ENCODE measurements at regions not wholly inside any gene's neighbourhood (a gene's known extent, or its start where the extent isn't known, plus 50 kb on each side); places are given as distances from the start of the nearest gene placed in this dataset.

GRCh38 chr18:40812981-40813515 is 1142.0 kb upstream of the PIK3C3 start:
- H3K4me3 Mint-ChIP-seq: no peak overlapping the region
- no peaks in the 10 kb centered on the region for H3K27me3 ChIP-seq (ENCODE audit: insufficient read depth)
- no peak overlapping the region for H2AFZ ChIP-seq
- no peak for ATAC-seq
- no peaks in the 10 kb centered on the region for H3K36me3 Mint-ChIP-seq (ENCODE audit: low read depth)
- no peaks in the 10 kb centered on the region for H3K4me1 ChIP-seq (ENCODE audit: insufficient read depth)
- no peaks in the 10 kb centered on the region for H3K27me3 Mint-ChIP-seq (ENCODE audit: insufficient read depth, low read depth, poor library complexity)
- TF ChIP-seq ZNF331 (CRISPR knock-in tag; IDR thresholded peaks at IDR 0.05; ENCODE audit: low read depth): no peak
- no peak for TF ChIP-seq NANOG (IDR thresholded peaks at IDR 0.05; ENCODE audit: borderline replicate concordance)
- no peak for TF ChIP-seq CTCF (conservative IDR thresholded peaks at IDR 0.05; ENCODE audit: low read depth in 2 of 2)
- no peak for TF ChIP-seq JUNB (IDR thresholded peaks at IDR 0.05; ENCODE audit: unreplicated experiment)
- TF ChIP-seq ZNF462 (CRISPR knock-in tag; IDR thresholded peaks at IDR 0.05): no peak
- no peak for TF ChIP-seq CREB1 (CRISPR knock-in tag; IDR thresholded peaks at IDR 0.05; ENCODE audit: low read depth)
- no peak for TF ChIP-seq ZNF114 (CRISPR knock-in tag; IDR thresholded peaks at IDR 0.05)
- H3K79me2 ChIP-seq (replicated peaks; ENCODE audit: insufficient read depth): no peaks in the 10 kb centered on the region
- H3K4me2 ChIP-seq: no peak overlapping the region
- H3F3A ChIP-seq (replicated peaks; ENCODE audit: low read depth): no peaks in the 10 kb centered on the region
- no peak for DNase-seq (ENCODE audit: low spot score)
- 0 out of 3 replicates have a peak, but pooled peaks cover 2% of the 10 kb centered on the region for H3K4me1 Mint-ChIP-seq
- H3K9me3 Mint-ChIP-seq: no peaks in the 10 kb centered on the region
- H3K27ac Mint-ChIP-seq: no peak overlapping the region
- H3K9me2 ChIP-seq (ENCODE audit: insufficient read depth): no peaks in the 10 kb centered on the region
- H3K36me3 ChIP-seq (ENCODE audit: insufficient read depth): no peaks in the 10 kb centered on the region
- no peak overlapping the region for H3K4me3 ChIP-seq
- no peak overlapping the region for H3K27ac ChIP-seq (ENCODE audit: low read depth)
- no peaks in the 10 kb centered on the region for H4K20me1 ChIP-seq (replicated peaks; ENCODE audit: insufficient read depth)

All from GM23338 (cell line).